ENCODE measurements at regions not wholly inside any gene's neighbourhood (a gene's known extent, or its start where the extent isn't known, plus 50 kb on each side); places are given as distances from the start of the nearest gene placed in this dataset.

DNA sequence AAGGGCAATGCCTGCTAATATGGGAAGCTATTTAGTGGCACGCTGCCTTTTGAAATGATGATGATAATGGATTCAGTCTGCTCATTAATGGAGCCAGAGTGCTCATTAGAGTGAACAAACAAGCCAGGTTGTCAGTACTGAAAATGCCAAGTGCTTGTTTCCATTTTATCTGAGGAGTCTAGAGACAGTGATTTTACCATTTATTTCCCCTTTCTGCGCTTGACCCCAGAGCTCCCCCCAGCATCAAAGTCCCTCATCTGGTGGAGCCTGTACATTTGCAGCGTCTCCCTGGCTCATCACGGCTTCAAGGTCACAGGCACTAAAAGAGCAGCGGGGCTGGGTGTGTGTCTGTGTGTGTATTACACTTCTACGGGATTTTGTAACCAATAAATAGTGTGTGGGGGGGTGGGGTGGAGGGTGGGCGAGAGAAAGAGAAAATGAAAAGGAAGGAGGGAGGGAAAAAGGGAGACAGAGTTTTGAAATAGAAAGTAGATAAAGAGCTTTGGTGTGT lies 553.8 kb downstream of the TFEC start (continued):
- TF ChIP-seq, protein P1, sequence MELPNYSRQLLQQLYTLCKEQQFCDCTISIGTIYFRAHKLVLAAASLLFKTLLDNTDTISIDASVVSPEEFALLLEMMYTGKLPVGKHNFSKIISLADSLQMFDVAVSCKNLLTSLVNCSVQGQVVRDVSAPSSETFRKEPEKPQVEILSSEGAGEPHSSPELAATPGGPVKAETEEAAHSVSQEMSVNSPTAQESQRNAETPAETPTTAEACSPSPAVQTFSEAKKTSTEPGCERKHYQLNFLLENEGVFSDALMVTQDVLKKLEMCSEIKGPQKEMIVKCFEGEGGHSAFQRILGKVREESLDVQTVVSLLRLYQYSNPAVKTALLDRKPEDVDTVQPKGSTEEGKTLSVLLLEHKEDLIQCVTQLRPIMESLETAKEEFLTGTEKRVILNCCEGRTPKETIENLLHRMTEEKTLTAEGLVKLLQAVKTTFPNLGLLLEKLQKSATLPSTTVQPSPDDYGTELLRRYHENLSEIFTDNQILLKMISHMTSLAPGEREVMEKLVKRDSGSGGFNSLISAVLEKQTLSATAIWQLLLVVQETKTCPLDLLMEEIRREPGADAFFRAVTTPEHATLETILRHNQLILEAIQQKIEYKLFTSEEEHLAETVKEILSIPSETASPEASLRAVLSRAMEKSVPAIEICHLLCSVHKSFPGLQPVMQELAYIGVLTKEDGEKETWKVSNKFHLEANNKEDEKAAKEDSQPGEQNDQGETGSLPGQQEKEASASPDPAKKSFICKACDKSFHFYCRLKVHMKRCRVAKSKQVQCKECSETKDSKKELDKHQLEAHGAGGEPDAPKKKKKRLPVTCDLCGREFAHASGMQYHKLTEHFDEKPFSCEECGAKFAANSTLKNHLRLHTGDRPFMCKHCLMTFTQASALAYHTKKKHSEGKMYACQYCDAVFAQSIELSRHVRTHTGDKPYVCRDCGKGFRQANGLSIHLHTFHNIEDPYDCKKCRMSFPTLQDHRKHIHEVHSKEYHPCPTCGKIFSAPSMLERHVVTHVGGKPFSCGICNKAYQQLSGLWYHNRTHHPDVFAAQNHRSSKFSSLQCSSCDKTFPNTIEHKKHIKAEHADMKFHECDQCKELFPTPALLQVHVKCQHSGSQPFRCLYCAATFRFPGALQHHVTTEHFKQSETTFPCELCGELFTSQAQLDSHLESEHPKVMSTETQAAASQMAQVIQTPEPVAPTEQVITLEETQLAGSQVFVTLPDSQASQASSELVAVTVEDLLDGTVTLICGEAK (IDR thresholded peaks at IDR 0.05; ENCODE audit: borderline replicate concordance) = no peak
- no peak for TF ChIP-seq PAX5 (IDR thresholded peaks at IDR 0.05; ENCODE audit: borderline replicate concordance, low read depth, low read length)

DNA sequence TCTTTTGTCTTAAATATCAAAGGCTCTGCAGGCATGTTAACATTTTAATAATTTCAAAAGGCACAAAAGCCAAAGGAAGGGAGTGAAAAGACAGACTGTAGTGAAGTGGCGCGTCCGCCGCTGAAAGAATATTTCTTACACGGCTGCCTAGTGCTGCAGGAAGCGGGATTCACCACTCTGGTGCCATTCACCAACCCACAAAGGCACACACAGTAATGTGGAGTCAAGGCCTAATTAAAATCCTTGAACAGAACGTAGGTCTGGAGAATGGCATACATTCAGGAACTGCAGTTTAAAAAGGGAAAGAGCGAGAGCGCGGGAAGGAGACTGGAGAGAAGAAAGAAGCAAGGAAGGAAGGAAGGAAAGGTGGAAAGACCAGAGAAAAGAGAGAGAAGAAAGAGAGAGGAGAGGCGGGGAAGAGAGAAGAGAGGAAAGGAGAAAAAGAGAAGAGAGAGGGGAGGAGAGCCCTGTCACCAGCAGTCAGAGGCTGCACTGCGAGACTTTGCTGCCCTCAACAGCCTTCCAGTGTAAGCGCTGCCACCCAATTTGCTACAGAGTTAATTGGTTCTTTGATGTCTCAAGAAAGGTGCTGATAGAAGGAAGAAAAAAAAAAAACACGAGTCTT lies 554.0 kb downstream of the MDFIC start:
- ChIA-PET RAD21 (ENCODE audit: unreplicated experiment) (interaction anchor here (1.8 kb wide), 1 partner anchor 610 kb away, joined by 11 read pairs; no protein-coding TSS in a partner anchor), SMC1A (ENCODE audit: uncharacterized antibody, unreplicated experiment) (no interaction called here), CTCF (interaction anchor here (0.8 to 2.0 kb wide), 5 partner anchors 33 to 612 kb away, joined by 3 to 10 read pairs (median 3); no protein-coding TSS in a partner anchor), POLR2A (no interaction called here)
- TF ChIP-seq RAD21 (IDR thresholded peaks at IDR 0.05; ENCODE audit: insufficient read depth, low read depth, low read length) (peak; percentile 42), CHD2 (IDR thresholded peaks at IDR 0.05; ENCODE audit: borderline replicate concordance, low read depth, low read length) (no peak)
- TF ChIP-seq, protein P2, sequence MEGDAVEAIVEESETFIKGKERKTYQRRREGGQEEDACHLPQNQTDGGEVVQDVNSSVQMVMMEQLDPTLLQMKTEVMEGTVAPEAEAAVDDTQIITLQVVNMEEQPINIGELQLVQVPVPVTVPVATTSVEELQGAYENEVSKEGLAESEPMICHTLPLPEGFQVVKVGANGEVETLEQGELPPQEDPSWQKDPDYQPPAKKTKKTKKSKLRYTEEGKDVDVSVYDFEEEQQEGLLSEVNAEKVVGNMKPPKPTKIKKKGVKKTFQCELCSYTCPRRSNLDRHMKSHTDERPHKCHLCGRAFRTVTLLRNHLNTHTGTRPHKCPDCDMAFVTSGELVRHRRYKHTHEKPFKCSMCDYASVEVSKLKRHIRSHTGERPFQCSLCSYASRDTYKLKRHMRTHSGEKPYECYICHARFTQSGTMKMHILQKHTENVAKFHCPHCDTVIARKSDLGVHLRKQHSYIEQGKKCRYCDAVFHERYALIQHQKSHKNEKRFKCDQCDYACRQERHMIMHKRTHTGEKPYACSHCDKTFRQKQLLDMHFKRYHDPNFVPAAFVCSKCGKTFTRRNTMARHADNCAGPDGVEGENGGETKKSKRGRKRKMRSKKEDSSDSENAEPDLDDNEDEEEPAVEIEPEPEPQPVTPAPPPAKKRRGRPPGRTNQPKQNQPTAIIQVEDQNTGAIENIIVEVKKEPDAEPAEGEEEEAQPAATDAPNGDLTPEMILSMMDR (IDR thresholded peaks at IDR 0.05 in 2 of 3, conservative IDR thresholded peaks at IDR 0.05 in 1 of 3; ENCODE audit: control insufficient read depth in 2 of 3, extremely low read depth in 1 of 3, insufficient read depth in 1 of 3, low read depth in 3 of 3, low read length in 3 of 3) = peak; percentile 17 to 41 (median 28); a peak in 5 of 6 replicates
- no peak overlapping the region for H3K4me3 ChIP-seq
- in situ Hi-C loops (cut with MboI) (no loop called here), intact Hi-C loops (cut with micrococcal nuclease; ENCODE audit: unreplicated experiment) (loop anchor here (1.0 kb wide), 1 partner anchor 611 kb away; no protein-coding TSS in a partner anchor)
- peaks cover 0 to 2% of the 10 kb centered on the region in 2 experiments; a peak in 2 of 4 replicates for H3K27me3 ChIP-seq (replicated peaks in 1 of 2; ENCODE audit: control insufficient read depth in 2 of 2, insufficient read depth in 2 of 2, low read length in 1 of 2)
- no peak for FAIRE-seq
- no peak overlapping the region for H3K27ac ChIP-seq (ENCODE audit: control insufficient read depth, insufficient read depth)
- no peaks in the 10 kb centered on the region for H3K36me3 ChIP-seq (ENCODE audit: control insufficient read depth in 2 of 2, insufficient read depth in 2 of 2, low read length in 1 of 2)
- H3K4me2 ChIP-seq (ENCODE audit: control insufficient read depth, insufficient read depth) = no peak overlapping the region
- no peak overlapping the region for H2AFZ ChIP-seq (ENCODE audit: control insufficient read depth, low read depth, low read length)
- H3K9me3 ChIP-seq (replicated peaks; ENCODE audit: control insufficient read depth, insufficient read depth, low read length) = no peaks in the 10 kb centered on the region
- no peaks in the 10 kb centered on the region for H3K4me1 ChIP-seq (ENCODE audit: control insufficient read depth, insufficient read depth, low read length)
- BruUV-seq (replicated peaks) = no TSS peak
- DNase-seq (ENCODE audit: low read depth, low spot score) = no peak
- H3K79me2 ChIP-seq (ENCODE audit: control insufficient read depth, insufficient read depth, low read length) = no peaks in the 10 kb centered on the region
- no peaks in the 10 kb centered on the region for H4K20me1 ChIP-seq (ENCODE audit: control insufficient read depth, insufficient read depth)
- peak; percentile 64; the same call in 1 of the 3 replicates for ATAC-seq
- no peak overlapping the region for H3K9ac ChIP-seq (ENCODE audit: control insufficient read depth, insufficient read depth, low read length)
- WGBS (ENCODE audit: insufficient coverage, insufficient replicate concordance, low lambda C conversion rate, missing lambda C conversion rate) = 44% methylated on average over 11 of the region's 14 CpGs
